K562 (cell line): ENCODE measurements at regions not wholly inside any gene's neighbourhood (a gene's known extent, or its start where the extent isn't known, plus 50 kb on each side); places are given as distances from the start of the nearest gene placed in this dataset.

Source experiments
- ATAC-seq: fragments of 200-7000 bp; cut with Tn5 transposase; 3 replicates; pipeline ENCODE4 v1.9.1; 2020; ENCODE audit warnings: moderate library complexity
- BruUV-seq: library from RNA; stranded (reverse); fragments of 400-500 nt; replicated peaks from 2 replicates; lab custom pipeline; 2021; lab: Mats Ljungman, UMichigan
- CTCF ChIA-PET: fragments of 300-600 bp; formaldehyde crosslinking; extraction: SDS; loops from one replicate; lab custom pipeline; 2021; ENCODE audit warnings: low intra/inter-chr PET ratio; lab: Yijun Ruan, JAX
- POLR2A ChIA-PET: fragments of 300-600, 350-650 bp; sonication (Branson Sonifier 250); formaldehyde crosslinking; extraction: SDS; loops from one replicate; lab custom pipeline; 2021; ENCODE audit warnings: antibody characterized with exemption, inconsistent platforms; lab: Yijun Ruan, JAX
- DNase-seq, 4 experiments: peaks; one replicate each; pipeline versions ENCODE4 v3.0.0 to v3.0.0-alpha.2; 2011 to 2018; ENCODE audit warnings: low spot score in 3 of 4, mixed read lengths in 3 of 4; ENCODE audit errors: extremely low read depth in 1 of 4
- FAIRE-seq: peaks from 2 replicates; lab custom pipeline; 2011; peaks lifted over from hg19 to GRCh38; lab: Jason Lieb, UNC
- H2AFZ ChIP-seq: 2 replicates; pipeline ENCODE4 v1.6.0; 2011; ENCODE audit warnings: low read depth, low read length, control low read depth, inconsistent platforms
- H3K27ac ChIP-seq: fragments of 200-600 bp; 3 replicates; pipeline ENCODE4 v1.8.0; 2011; ENCODE audit warnings: low read depth, mild to moderate bottlenecking, control low read depth, inconsistent platforms, low read length, moderate library complexity, mixed read lengths; ENCODE audit errors: extremely low read depth
- H3K27me3 ChIP-seq, 2 experiments: fragments of 300-600 bp in 1 of 2; 2 replicates in 1 of 2; 3 replicates in 1 of 2; pipeline versions ENCODE4 v1.6.0 to v1.8.0; 2011; ENCODE audit warnings: inconsistent platforms in 2 of 2, low read length in 2 of 2, mild to moderate bottlenecking in 1 of 2, mixed read lengths in 1 of 2, moderate library complexity in 1 of 2; ENCODE audit not compliant: control insufficient read depth in 2 of 2, insufficient read depth in 2 of 2
- H3K36me3 ChIP-seq: fragments of 300-600 bp; 3 replicates; pipeline ENCODE4 v1.8.0; 2011; ENCODE audit warnings: mild to moderate bottlenecking, low read length, inconsistent platforms; ENCODE audit not compliant: control insufficient read depth, insufficient read depth
- H3K4me1 ChIP-seq, 2 experiments: fragments of 200-600 bp in 1 of 2; replicated peaks in 1 of 2; 2 replicates in 1 of 2; 3 replicates in 1 of 2; pipeline versions ENCODE4 v1.5.1 to v1.8.0; 2011; ENCODE audit warnings: inconsistent platforms in 2 of 2, low read length in 2 of 2, mild to moderate bottlenecking in 1 of 2, mixed read lengths in 1 of 2, moderate library complexity in 1 of 2; ENCODE audit not compliant: control insufficient read depth in 2 of 2, insufficient read depth in 2 of 2
- H3K4me2 ChIP-seq: 2 replicates; pipeline ENCODE4 v1.6.1; 2011; ENCODE audit warnings: low read length, control low read depth, inconsistent platforms, mixed read lengths; ENCODE audit not compliant: insufficient read depth
- H3K4me3 ChIP-seq: fragments of 200-600 bp; sonication (generic), shearing (Covaris generic); 2 replicates; pipeline ENCODE4 v1.5.1; 2016; ENCODE audit warnings: control low read depth, inconsistent platforms
- H3K79me2 ChIP-seq: fragments of 200-600 bp; 3 replicates; pipeline ENCODE4 v1.8.0; 2011; ENCODE audit warnings: low read length, inconsistent platforms; ENCODE audit not compliant: control insufficient read depth, insufficient read depth
- H3K9ac ChIP-seq, 2 experiments: 2 replicates each; pipeline versions ENCODE4 v1.6.0 to v1.6.1; 2011; ENCODE audit warnings: low read depth in 2 of 2, low read length in 2 of 2, control low read depth in 1 of 2, inconsistent platforms in 1 of 2, mild to moderate bottlenecking in 1 of 2, mixed read lengths in 1 of 2; ENCODE audit not compliant: insufficient read depth in 1 of 2
- H3K9me1 ChIP-seq: one replicate; pipeline ENCODE4 v1.6.0; 2011; ENCODE audit warnings: inconsistent platforms, mild to moderate bottlenecking, low read length, moderate library complexity; ENCODE audit not compliant: control insufficient read depth, insufficient read depth
- H3K9me3 ChIP-seq: replicated peaks from 2 replicates; pipeline ENCODE4 v1.5.1; 2011; ENCODE audit warnings: low read depth, low read length, inconsistent platforms; ENCODE audit not compliant: control insufficient read depth, insufficient read depth
- H4K20me1 ChIP-seq: replicated peaks from 2 replicates; pipeline ENCODE4 v1.6.1; 2011; ENCODE audit warnings: low read length, inconsistent platforms, mixed read lengths; ENCODE audit not compliant: control insufficient read depth, insufficient read depth
- ATF1 ChIP-seq, 2 experiments: fragments of 450-650 bp in 1 of 2; IDR thresholded peaks; 2 replicates each; pipeline ENCODE4 v1.6.1; 2016; ENCODE audit warnings: missing compliant biosample characterization in 1 of 2, missing genetic modification characterization in 1 of 2
- CC2D1A ChIP-seq: fragments of 450-650 bp; IDR thresholded peaks from 2 replicates; pipeline ENCODE4 v1.6.1; 2017; ENCODE audit warnings: mild to moderate bottlenecking
- CSDE1 ChIP-seq, 2 experiments: fragments of 450-650 bp; IDR thresholded peaks; 2 replicates each; pipeline ENCODE4 v1.6.1; 2016; ENCODE audit warnings: mild to moderate bottlenecking in 1 of 2
- EGR1 ChIP-seq: fragments of 450-650 bp; conservative IDR thresholded peaks from 2 replicates; pipeline ENCODE4 v1.6.1; 2017; ENCODE audit warnings: mild to moderate bottlenecking
- FOXP1 ChIP-seq: sonication (generic); formaldehyde crosslinking; IDR thresholded peaks from 2 replicates; pipeline ENCODE4 v1.8.0; 2022; ENCODE audit warnings: mild to moderate bottlenecking, missing genetic modification reagents
- GTF2F1 ChIP-seq: IDR thresholded peaks from 2 replicates; pipeline ENCODE4 v1.6.1; 2011; ENCODE audit warnings: low read depth, low read length, improper control_type of control experiment
- MCM5 ChIP-seq: fragments of 450-650 bp; IDR thresholded peaks from 2 replicates; pipeline ENCODE4 v1.6.1; 2016; ENCODE audit warnings: low read depth
- NELFE ChIP-seq: IDR thresholded peaks from 2 replicates; pipeline ENCODE4 v1.6.1; 2011; ENCODE audit warnings: mild to moderate bottlenecking; ENCODE audit not compliant: insufficient read depth, insufficient read length
- NFXL1 ChIP-seq: fragments of 450-650 bp; formaldehyde crosslinking; IDR thresholded peaks from 2 replicates; pipeline ENCODE4 v1.4.0; 2021; ENCODE audit warnings: mild to moderate bottlenecking
- NFYB ChIP-seq: IDR thresholded peaks from 2 replicates; pipeline ENCODE4 v1.6.1; 2011; ENCODE audit warnings: mild to moderate bottlenecking, moderate library complexity; ENCODE audit not compliant: insufficient read length; ENCODE audit errors: extremely low read depth
- NR2C2 ChIP-seq, 2 experiments: fragments of 200-800 bp in 1 of 2; sonication (Bioruptor generic) in 1 of 2; sonication (generic) in 1 of 2; formaldehyde crosslinking in 1 of 2; IDR thresholded peaks; 2 replicates each; pipeline versions ENCODE4 v1.6.1 to v1.8.0; 2016 to 2022; ENCODE audit warnings: mild to moderate bottlenecking in 1 of 2, missing compliant biosample characterization in 1 of 2, missing genetic modification characterization in 1 of 2, missing genetic modification reagents in 1 of 2
- RBM15 ChIP-seq: fragments of 200-400 bp; formaldehyde crosslinking; IDR thresholded peaks from 2 replicates; pipeline ENCODE4 v1.6.1; 2018; ENCODE audit warnings: mild to moderate bottlenecking, low read length, moderate library complexity; ENCODE audit not compliant: insufficient read depth
- SIRT6 ChIP-seq: IDR thresholded peaks from one replicate; pipeline ENCODE4 v1.6.1; 2012; ENCODE audit warnings: low read depth, mild to moderate bottlenecking, control low read depth, inconsistent platforms, low read length, moderate library complexity
- U2AF1 ChIP-seq: fragments of 200-400 bp; formaldehyde crosslinking; optimal IDR thresholded peaks from 2 replicates; pipeline ENCODE3; 2017; ENCODE audit warnings: mild to moderate bottlenecking, low read depth, low read length, moderate library complexity
- U2AF2 ChIP-seq: fragments of 200-400 bp; formaldehyde crosslinking; optimal IDR thresholded peaks from 2 replicates; pipeline ENCODE3; 2017; ENCODE audit warnings: low read depth, mild to moderate bottlenecking, low read length
- ZNF3 ChIP-seq: fragments of 250-450 bp; sonication (Bioruptor Pico); IDR thresholded peaks from 2 replicates; pipeline ENCODE4 v1.5.0; 2021; ENCODE audit warnings: mild to moderate bottlenecking, moderate library complexity
- WGBS: fragments of 100-300 bp; shearing (Covaris generic); methylation state at CpG from one replicate; pipeline ENCODE4 v1.1.6; 2016; ENCODE audit warnings: low coverage, mixed read lengths; ENCODE audit not compliant: insufficient coverage; ENCODE audit errors: missing lambda C conversion rate; 5-methylcytosine and 5-hydroxymethylcytosine counted together
- in situ Hi-C: fragments of 300-500 bp; cut with MboI; formaldehyde crosslinking; loops from 4 replicates; pipeline ENCODE4 v1.15.0; 2018; ENCODE audit warnings: inconsistent platforms, mixed read lengths
- intact Hi-C: fragments of 100-400 bp; cut with micrococcal nuclease; formaldehyde crosslinking; loops from 2 replicates; pipeline ENCODE4 v1.14.2; 2022
- TF ChIP-seq, protein P1 (sequence below): fragments of 450-650 bp; IDR thresholded peaks from 2 replicates; pipeline ENCODE4 v1.6.1; 2016; ENCODE audit warnings: low read depth, mild to moderate bottlenecking, moderate library complexity
- TF ChIP-seq, protein P2 (sequence below): fragments of 150-350 bp; conservative IDR thresholded peaks from 2 replicates; pipeline ENCODE4 v1.6.1; 2014; ENCODE audit warnings: low read length
- TF ChIP-seq, protein P3 (sequence below): fragments of 250-450 bp; sonication (Bioruptor Pico); IDR thresholded peaks from 2 replicates; pipeline ENCODE4 v1.9.0; 2021; ENCODE audit warnings: mild to moderate bottlenecking
- TF ChIP-seq, protein P4 (sequence below): fragments of 250-450 bp; sonication (Bioruptor Pico); IDR thresholded peaks from 2 replicates; pipeline ENCODE4 v1.5.0; 2020; ENCODE audit warnings: mild to moderate bottlenecking

DNA sequence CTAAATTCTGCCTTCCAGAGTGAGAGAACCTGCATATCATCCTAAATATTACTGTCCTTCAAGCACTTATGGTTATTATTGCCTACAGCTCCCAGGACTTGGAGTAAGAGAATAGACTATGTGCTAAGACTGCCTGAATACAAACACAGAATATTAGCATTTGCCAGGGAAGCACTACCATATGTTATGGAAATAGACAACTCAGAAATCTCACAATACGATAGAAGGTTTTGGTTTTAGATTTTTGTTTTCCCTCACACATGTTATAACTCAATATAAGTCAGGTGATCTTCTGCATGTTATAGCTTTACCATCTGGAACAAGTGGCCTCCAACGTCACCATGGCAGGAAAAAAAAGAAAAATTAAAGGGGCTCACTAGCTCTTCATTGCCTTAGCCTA lies 413.9 kb downstream of the LRRIQ3 start (continued):
- TF ChIP-seq NFXL1 (CRISPR knock-in tag) (no peak), RBM15 (no peak), FOXP1 (no peak), GTF2F1 (no peak), NR2C2 (CRISPR knock-in tag; IDR thresholded peaks at IDR 0.05) (no peak), NR2C2 (tag; IDR thresholded peaks at IDR 0.05) (no peak), CC2D1A (no peak)
- TF ChIP-seq, protein P1, sequence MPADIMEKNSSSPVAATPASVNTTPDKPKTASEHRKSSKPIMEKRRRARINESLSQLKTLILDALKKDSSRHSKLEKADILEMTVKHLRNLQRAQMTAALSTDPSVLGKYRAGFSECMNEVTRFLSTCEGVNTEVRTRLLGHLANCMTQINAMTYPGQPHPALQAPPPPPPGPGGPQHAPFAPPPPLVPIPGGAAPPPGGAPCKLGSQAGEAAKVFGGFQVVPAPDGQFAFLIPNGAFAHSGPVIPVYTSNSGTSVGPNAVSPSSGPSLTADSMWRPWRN = no peak
- TF ChIP-seq, protein P2, sequence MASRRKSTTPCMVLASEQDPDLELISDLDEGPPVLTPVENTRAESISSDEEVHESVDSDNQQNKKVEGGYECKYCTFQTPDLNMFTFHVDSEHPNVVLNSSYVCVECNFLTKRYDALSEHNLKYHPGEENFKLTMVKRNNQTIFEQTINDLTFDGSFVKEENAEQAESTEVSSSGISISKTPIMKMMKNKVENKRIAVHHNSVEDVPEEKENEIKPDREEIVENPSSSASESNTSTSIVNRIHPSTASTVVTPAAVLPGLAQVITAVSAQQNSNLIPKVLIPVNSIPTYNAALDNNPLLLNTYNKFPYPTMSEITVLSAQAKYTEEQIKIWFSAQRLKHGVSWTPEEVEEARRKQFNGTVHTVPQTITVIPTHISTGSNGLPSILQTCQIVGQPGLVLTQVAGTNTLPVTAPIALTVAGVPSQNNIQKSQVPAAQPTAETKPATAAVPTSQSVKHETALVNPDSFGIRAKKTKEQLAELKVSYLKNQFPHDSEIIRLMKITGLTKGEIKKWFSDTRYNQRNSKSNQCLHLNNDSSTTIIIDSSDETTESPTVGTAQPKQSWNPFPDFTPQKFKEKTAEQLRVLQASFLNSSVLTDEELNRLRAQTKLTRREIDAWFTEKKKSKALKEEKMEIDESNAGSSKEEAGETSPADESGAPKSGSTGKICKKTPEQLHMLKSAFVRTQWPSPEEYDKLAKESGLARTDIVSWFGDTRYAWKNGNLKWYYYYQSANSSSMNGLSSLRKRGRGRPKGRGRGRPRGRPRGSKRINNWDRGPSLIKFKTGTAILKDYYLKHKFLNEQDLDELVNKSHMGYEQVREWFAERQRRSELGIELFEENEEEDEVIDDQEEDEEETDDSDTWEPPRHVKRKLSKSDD = no peak

DNA sequence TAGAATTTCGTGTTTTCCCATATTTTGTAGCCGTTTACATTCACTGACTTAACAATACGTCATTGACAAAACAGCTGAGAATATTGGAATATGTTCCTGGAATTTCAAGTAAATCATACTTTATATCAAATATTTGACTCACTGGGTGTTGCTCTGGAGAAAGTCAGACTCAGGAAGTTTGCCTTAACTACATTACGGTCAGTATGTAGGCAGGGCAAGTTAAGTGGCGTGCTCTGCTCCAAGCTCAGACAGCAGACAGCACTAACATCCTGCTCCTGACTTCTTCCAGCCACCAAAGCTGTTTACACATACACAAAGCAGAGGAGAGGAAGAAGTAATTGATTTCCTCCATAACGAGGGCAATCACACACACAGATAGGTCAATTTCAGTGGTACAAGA lies 414.6 kb downstream of the LRRIQ3 start:
- Histone ChIP-seq H3K9me1 (no peaks in the 10 kb centered on the region), H3K4me3 (no peak overlapping the region), H3K36me3 (no peaks in the 10 kb centered on the region), H3K27me3 (no peaks in the 10 kb centered on the region), H3K27ac (no peak overlapping the region), H3K79me2 (no peaks in the 10 kb centered on the region), H3K4me1 (no peaks in the 10 kb centered on the region), H3K9ac (no peak overlapping the region), H4K20me1 (no peaks in the 10 kb centered on the region), H3K4me2 (no peak overlapping the region), H3K9me3 (peaks cover 2% of the 10 kb centered on the region), H2AFZ (no peak overlapping the region)
- intact Hi-C loops (no loop called here), in situ Hi-C loops (no loop called here)
- CTCF ChIA-PET = no interaction called here
- POLR2A ChIA-PET = no interaction called here
- DNase-seq = no peak
- BruUV-seq = no TSS peak
- ATAC-seq = no peak
- FAIRE-seq = no peak
- WGBS = 1% methylated on average over 6 of the region's 6 CpGs
- TF ChIP-seq NFYB = no peak
- no peak for TF ChIP-seq MCM5
- TF ChIP-seq NELFE = no peak
- no peak for TF ChIP-seq U2AF2
- no peak for TF ChIP-seq ATF1 (CRISPR knock-in tag; IDR thresholded peaks at IDR 0.05)
- TF ChIP-seq ATF1 (tag; IDR thresholded peaks at IDR 0.05) = no peak
- TF ChIP-seq, protein P3, sequence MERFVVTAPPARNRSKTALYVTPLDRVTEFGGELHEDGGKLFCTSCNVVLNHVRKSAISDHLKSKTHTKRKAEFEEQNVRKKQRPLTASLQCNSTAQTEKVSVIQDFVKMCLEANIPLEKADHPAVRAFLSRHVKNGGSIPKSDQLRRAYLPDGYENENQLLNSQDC = no peak
- no peak for TF ChIP-seq ZNF3 (CRISPR knock-in tag)
- TF ChIP-seq EGR1 = no peak
- TF ChIP-seq, protein P4, sequence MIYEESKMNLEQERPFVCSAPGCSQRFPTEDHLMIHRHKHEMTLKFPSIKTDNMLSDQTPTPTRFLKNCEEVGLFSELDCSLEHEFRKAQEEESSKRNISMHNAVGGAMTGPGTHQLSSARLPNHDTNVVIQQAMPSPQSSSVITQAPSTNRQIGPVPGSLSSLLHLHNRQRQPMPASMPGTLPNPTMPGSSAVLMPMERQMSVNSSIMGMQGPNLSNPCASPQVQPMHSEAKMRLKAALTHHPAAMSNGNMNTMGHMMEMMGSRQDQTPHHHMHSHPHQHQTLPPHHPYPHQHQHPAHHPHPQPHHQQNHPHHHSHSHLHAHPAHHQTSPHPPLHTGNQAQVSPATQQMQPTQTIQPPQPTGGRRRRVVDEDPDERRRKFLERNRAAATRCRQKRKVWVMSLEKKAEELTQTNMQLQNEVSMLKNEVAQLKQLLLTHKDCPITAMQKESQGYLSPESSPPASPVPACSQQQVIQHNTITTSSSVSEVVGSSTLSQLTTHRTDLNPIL (CRISPR knock-in tag) = no peak
- TF ChIP-seq SIRT6 = no peak
- no peak for TF ChIP-seq U2AF1
- TF ChIP-seq CSDE1 (IDR thresholded peaks at IDR 0.05) = no peak
